ENCODE measurements at regions not wholly inside any gene's neighbourhood (a gene's known extent, or its start where the extent isn't known, plus 50 kb on each side); places are given as distances from the start of the nearest gene placed in this dataset.
"Not testable (repeated sequence)": the region's sequence is repeated elsewhere in the genome, so short reads cannot be mapped to it uniquely, and the experiment has no call there.

DNA sequence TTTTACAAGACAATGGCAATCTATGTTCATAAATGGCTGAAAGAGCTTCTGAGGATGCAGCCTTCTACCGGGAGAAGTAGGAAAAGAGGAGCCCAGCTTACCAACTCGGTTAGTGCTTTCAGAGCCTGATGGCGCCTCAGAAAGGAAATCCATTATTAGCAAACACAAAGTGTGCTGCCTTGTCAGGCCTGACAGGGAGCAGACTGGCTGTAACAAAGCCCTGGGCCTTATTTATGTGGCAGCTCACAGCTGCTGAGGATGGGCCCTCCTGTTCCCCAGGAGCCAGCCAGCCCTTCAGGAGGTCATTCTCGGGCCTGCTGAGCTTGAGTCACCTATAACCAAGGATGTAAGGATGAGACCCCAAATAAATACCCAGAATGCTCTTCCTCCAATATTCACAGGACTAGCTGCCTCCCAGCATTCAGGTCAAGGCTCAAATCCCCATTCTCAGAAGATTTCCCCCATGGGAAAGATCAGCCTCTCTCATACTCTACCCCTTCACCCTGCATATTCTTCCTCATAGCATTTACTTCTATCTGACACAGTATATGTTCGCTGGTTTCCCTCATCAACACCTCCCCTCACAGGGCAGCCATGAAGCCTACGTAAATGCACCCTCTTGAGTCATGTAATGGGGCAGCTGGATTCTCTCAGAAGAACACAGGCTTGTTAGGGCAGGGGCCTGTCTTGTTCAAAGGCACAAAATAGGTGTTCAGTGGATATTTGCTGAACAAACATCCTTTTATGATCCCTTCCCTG lies 227.0 kb upstream of the RASGEF1B start:
- DNase-seq: no peak

- DNase-seq: no peak
These were observed 222.6 kb upstream of the RASGEF1B start for GRCh38 chr4:81694176-81694913.

- no peak for DNase-seq
These were observed 219.2 kb upstream of the RASGEF1B start for GRCh38 chr4:81690871-81691270.

- DNase-seq: no peak
These were observed 216.4 kb upstream of the RASGEF1B start for GRCh38 chr4:81688085-81688484.

GRCh38 chr4:81687471-81687870 lies 215.8 kb upstream of the RASGEF1B start:
- DNase-seq: no peak

- DNase-seq: no peak
These were observed 213.4 kb upstream of the RASGEF1B start for GRCh38 chr4:81685104-81685503.

- DNase-seq: no peak
These were observed 212.6 kb upstream of the RASGEF1B start for GRCh38 chr4:81684352-81684751.

DNA sequence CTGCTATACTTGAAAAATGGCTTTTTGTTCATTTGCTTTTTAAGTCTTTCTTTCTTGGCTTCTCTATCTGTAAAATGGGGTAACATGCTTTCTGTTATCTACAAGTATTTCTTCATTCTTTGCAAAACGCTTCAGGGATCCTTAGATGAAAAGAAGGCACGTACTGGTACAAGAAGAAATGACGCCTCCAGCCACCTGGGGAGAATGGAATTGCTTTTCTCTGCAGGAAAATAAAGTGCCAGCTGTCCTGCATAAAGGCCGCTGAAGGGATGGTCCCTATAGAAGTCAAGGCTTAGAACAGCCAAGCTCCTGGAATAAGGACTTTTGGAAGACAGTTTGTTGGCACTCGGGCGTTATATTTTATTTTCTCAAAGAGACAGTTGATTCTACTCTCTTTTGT lies 210.8 kb upstream of the RASGEF1B start:
- no peak for DNase-seq

GRCh38 chr4:81679315-81679714 lies 207.6 kb upstream of the RASGEF1B start:
- DNase-seq: no peak

DNA sequence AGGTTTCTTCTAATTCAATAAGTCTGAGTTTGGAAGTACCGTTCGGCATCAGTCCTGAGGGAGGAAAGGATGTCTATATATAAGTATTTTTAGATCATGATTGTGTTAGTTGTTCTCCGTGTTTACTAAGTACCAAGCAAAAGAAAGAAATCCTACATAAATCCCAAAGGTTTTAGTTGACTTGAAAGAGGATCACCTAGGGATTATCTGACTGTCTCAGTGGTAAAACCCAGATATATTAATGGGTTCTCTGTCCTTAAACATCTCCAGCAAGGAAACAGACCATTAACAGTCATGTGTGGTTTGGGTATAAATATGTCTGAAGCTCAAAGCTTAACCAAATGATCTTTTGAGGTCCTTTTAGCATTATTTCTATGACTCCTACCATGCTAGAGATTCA lies 207.1 kb upstream of the RASGEF1B start:
- DNase-seq: no peak

DNA sequence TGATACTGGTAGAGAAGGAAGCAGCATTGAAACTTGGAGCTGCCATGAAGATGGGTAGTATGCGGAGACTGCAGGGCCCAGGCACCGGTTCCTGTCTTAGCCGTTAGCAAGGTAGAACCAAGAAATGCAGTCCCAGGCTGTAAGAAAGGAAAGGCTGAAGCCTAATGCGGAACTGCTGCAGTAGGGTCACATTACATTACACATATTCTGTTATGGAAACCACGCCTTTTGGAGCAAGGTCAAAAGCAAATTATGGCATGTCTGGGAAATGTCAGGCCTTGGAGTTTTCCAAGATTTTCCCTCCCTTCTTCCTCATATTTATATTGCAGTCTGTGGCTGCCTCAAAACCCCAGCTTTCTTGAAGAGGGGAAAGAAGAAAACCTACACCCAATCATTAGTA lies 204.8 kb upstream of the RASGEF1B start:
- no peak for DNase-seq

- DNase-seq: no peak
These were observed 204.2 kb upstream of the RASGEF1B start for GRCh38 chr4:81675791-81676393.

GRCh38 chr4:81673961-81674360 lies 202.3 kb upstream of the RASGEF1B start:
- no peak for DNase-seq

DNA sequence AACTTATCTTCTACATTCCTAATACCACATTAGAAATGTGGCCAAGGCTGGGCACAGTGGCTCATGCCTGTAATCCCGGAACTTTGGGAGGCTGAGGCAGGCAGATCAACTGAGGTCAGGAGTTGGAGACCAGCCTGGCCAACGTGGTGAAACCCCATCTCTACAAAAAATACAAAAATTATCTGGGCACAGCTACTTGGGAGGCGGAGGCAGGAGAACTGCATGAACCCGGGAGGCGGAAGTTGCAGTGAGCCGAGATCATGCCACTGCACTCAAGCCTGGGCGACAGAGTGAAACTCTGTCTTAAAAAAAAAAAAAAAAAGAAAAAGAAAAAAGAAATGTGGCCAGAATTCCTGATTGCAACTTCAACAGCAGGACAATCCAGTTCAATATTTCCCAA lies 196.6 kb upstream of the RASGEF1B start:
- DNase-seq: not testable (repeated sequence)

GRCh38 chr4:81667539-81667938 lies 195.8 kb upstream of the RASGEF1B start:
- no peak for DNase-seq

DNA sequence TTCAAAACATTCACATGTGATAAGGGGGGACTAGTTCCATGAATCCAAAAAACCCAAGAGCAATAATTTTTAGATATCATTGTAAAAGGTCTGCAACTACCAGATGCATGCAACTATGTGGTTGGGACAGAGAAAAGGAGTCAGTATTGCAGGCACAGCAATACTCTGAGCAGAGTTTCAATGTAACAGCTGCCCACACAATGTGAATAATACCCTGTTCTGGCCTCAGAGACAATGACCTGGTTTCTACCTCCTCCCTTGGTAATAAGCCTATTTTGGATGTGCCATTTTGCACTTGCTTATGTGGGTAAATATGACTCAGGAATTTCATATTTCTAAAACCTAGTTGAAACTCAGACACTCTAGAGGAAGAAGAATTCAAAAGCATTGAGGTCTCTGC lies 194.8 kb upstream of the RASGEF1B start:
- DNase-seq: no peak

GRCh38 chr4:81665649-81666048 lies 193.9 kb upstream of the RASGEF1B start:
- DNase-seq: no peak

DNA sequence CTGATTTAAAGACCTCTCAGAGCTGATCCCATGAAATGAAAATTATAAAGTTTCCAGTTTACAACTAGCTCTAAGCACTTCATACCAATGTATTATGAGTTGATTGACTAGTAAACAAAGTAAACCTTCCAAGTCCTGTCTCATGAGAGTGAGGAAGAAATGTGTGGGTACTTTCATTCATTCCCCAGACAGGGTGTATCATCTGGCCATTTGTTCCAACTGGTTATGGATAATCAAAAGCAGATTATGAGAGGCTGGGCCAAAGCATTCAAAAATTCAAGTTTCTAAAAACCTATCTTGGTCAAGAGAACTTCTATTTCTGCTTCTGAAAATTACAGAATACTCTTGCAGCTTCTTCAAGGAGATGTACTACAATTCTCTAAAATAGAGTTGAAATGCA lies 193.3 kb upstream of the RASGEF1B start:
- no peak for DNase-seq

GRCh38 chr4:81664079-81664478 lies 192.4 kb upstream of the RASGEF1B start:
- DNase-seq: no peak

GRCh38 chr4:81663368-81663767 lies 191.7 kb upstream of the RASGEF1B start:
- no peak for DNase-seq

DNA sequence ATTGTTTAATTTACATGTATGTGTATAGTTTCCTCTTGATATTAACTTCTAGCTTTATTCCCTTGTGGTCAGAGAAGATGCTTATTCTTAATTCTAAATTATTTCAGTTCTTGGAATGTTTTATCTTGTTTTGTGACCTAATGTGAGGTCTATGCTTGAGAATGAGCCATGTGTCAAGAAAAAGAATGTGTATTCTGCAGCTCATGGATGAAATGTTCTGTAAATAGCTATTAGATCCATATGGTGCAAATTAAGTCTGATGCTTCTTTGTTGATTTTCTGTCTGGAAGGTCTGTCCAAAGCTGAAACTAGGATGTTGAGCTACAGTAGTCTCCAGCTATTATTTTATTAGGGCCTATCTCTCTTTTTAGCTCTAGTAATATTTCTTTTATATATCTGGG lies 187.3 kb upstream of the RASGEF1B start:
- no peak for DNase-seq

GRCh38 chr4:81652069-81652478 lies 180.4 kb upstream of the RASGEF1B start:
- no peak for DNase-seq

GRCh38 chr4:81651243-81651899 lies 179.7 kb upstream of the RASGEF1B start:
- DNase-seq: no peak

Data from NCI-H187 (cell line).